ENCODE measurements at regions not wholly inside any gene's neighbourhood (a gene's known extent, or its start where the extent isn't known, plus 50 kb on each side); places are given as distances from the start of the nearest gene placed in this dataset.
"Not testable (repeated sequence)": the region's sequence is repeated elsewhere in the genome, so short reads cannot be mapped to it uniquely, and the experiment has no call there.

- intact Hi-C loops (cut with DNase I): no loop called here
- no peak for TF ChIP-seq CTCF (IDR thresholded peaks at IDR 0.05)
- DNase-seq (no peak), ATAC-seq (no peak)
- H3K4me3 ChIP-seq: no peak overlapping the region
- no peaks in the 10 kb centered on the region for H3K36me3 ChIP-seq
- peaks cover 0 to 11% of the 10 kb centered on the region in 2 donors for H3K9me3 ChIP-seq
- no peak overlapping the region for H3K27ac ChIP-seq
- H3K27me3 ChIP-seq: no peaks in the 10 kb centered on the region
- H3K4me1 ChIP-seq: no peaks in the 10 kb centered on the region
Measured at GRCh38 chr1:102693345-102693744, 415.0 kb downstream of the COL11A1 start.

GRCh38 chr1:102691592-102692090 lies 416.7 kb downstream of the COL11A1 start:
- intact Hi-C loops (cut with DNase I): no loop called here
- no peaks in the 10 kb centered on the region for H3K36me3 ChIP-seq
- TF ChIP-seq CTCF (IDR thresholded peaks at IDR 0.05): no peak

GRCh38 chr1:102687383-102687782 lies 420.9 kb downstream of the COL11A1 start:
- intact Hi-C loops (cut with DNase I): no loop called here
- no peak for DNase-seq
- no peak for TF ChIP-seq CTCF (IDR thresholded peaks at IDR 0.05)
- Histone ChIP-seq H3K36me3 (no peaks in the 10 kb centered on the region), H3K27ac (no peak overlapping the region), H3K9me3 (no peaks in the 10 kb centered on the region), H3K4me3 (no peak overlapping the region), H3K27me3 (no peaks in the 10 kb centered on the region), H3K4me1 (no peaks in the 10 kb centered on the region)
- ATAC-seq: no peak

More at GRCh38 chr1:102691592-102692090, 416.7 kb downstream of the COL11A1 start:
- no peaks in the 10 kb centered on the region for H3K27me3 ChIP-seq
- H3K27ac ChIP-seq: no peak overlapping the region
- ATAC-seq (no peak), DNase-seq (no peak)
- peaks cover 0 to 11% of the 10 kb centered on the region in 2 donors for H3K9me3 ChIP-seq
- H3K4me3 ChIP-seq: no peak overlapping the region
- H3K4me1 ChIP-seq: no peaks in the 10 kb centered on the region

GRCh38 chr1:102661481-102661880 lies 446.8 kb downstream of the COL11A1 start:
- Histone ChIP-seq H3K36me3 (no peaks in the 10 kb centered on the region), H3K4me1 (no peaks in the 10 kb centered on the region), H3K27ac (no peak overlapping the region), H3K9me3 (peaks cover 0 to 11% of the 10 kb centered on the region in 2 donors), H3K4me3 (no peak overlapping the region), H3K27me3 (no peaks in the 10 kb centered on the region)
- ATAC-seq (no peak), DNase-seq (peak in 1 of 4 donors; percentile 44)
- no peak for TF ChIP-seq CTCF (IDR thresholded peaks at IDR 0.05)
- intact Hi-C loops (cut with DNase I): no loop called here

GRCh38 chr1:102659876-102660483 lies 448.3 kb downstream of the COL11A1 start:
- DNase-seq: peak in 1 of 4 donors; percentile 58
- ATAC-seq; H3K4me1 ChIP-seq; H3K27me3 ChIP-seq; H3K27ac ChIP-seq; H3K4me3 ChIP-seq; H3K36me3 ChIP-seq; intact Hi-C loops (cut with DNase I): not testable (repeated sequence)
- peaks cover 0 to 11% of the 10 kb centered on the region in 2 donors for H3K9me3 ChIP-seq

- no peaks in the 10 kb centered on the region for H3K4me1 ChIP-seq
- ATAC-seq (no peak), DNase-seq (no peak)
- no peak overlapping the region for H3K27ac ChIP-seq
- intact Hi-C loops (cut with DNase I): no loop called here
- H3K27me3 ChIP-seq: no peaks in the 10 kb centered on the region
- H3K4me3 ChIP-seq: no peak overlapping the region
- H3K9me3 ChIP-seq: peaks cover 0 to 4% of the 10 kb centered on the region in 2 donors
- no peak for TF ChIP-seq CTCF (IDR thresholded peaks at IDR 0.05)
- no peaks in the 10 kb centered on the region for H3K36me3 ChIP-seq
Measured at GRCh38 chr1:102655034-102655433, 453.3 kb downstream of the COL11A1 start.

Data from left lung (tissue), 4 donors.